NCI-H2196 (cell line): ENCODE measurements at regions not wholly inside any gene's neighbourhood (a gene's known extent, or its start where the extent isn't known, plus 50 kb on each side); places are given as distances from the start of the nearest gene placed in this dataset.
"Not testable (repeated sequence)": the region's sequence is repeated elsewhere in the genome, so short reads cannot be mapped to it uniquely, and the experiment has no call there.

Experiments used
- DNase-seq: peaks from one replicate; lab custom pipeline; 2025; ENCODE audit not compliant: unreplicated experiment; lab: John Stamatoyannopoulos, UW

DNA sequence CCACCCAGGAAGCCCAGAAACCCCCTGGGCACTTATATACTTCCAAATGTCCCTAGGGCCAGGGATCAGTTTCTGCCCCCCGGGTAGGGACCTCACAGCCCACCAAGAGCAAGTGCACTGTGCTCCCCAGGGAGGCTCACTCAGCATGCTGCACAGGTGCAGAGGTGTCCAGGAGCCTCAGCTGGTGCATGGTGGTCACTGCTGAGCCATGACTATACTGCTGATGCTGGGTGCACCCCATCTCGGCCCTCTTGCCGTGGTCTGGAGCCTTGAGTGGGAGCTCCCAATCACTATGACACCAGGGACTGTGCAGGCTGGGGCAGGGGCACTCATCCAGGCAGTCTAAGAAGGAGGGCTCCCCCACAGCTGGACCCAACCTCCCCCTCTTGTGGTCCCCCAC is 617.8 kb upstream of the RAB6C start:
- no peak for DNase-seq

DNA sequence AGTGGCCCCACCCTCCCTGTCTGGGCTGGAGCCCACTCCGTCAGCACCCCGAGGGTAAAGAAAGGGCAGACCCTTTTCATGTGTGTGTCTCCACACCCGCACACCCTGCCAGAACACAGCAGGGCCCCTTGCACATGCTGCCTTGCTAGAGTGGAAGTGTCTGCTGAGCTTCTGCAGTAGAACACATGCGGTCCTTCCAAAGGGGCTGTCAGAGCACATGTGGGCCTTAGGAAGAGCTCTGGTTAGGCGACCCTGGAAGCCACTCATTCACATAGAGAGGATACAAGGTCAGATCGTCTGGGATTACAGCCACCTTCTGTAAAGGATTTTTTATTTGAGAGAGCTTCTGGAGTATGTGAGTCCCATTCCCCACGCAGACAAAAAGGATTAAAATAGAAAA is 613.2 kb upstream of the RAB6C start:
- no peak for DNase-seq

DNA sequence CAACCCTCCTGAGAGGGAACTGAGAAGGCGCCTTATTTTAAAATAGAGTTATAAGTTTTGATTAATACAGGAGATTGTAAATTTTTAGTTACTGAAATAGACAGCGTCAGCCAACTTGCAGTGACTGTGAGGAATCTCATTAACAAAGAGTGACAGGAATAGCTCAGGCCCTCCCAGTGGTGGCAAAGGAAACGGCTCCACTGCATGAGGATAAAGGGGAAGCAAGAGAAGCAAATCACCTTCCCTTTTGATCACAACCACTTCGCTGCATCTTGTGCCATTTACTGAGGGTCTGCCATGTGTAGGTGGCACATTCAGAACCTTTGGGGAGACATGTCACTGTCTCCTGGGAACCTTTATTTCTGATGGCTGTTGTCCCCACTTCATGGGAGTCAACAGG is 612.4 kb upstream of the RAB6C start:
- no peak for DNase-seq

DNA sequence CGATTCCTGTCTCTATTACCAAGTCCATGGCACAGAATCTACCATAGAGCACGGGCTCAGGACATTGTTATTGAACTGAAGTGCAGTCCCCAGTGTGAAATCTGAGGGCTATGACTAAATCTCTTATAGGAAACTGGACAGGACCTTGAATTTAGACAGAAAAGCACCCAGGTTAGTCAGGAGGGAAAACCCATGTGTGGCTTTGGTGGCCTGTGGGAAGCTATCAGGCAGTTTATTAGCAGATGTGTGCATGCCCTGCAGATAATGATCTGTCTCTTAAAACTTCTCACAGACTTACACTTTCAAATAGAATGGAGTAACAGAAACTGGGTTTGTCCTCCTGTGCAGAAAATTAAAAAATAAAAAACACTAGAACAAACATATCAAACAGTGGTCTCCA is 610.0 kb upstream of the RAB6C start:
- no peak for DNase-seq

DNA sequence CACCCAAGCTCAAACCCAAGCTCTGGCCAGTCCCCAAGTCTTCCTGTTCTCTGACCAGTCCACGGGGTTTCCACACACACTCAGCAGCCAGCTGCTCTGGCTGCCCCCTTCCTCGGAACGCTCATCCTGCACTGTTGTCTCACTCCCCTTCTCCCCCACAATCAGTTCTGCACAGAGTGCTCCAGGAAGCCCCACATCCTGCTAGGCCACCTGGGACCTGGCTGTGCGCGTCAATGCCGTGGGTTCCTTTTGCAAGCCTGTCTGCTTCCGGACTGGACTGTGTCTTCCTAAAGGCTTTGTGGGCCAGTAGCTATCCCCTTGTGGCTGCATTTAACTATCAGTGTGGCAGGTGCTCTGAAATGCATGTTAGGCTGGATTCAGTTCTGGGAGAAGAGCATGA is 605.0 kb upstream of the RAB6C start:
- no peak for DNase-seq

DNA sequence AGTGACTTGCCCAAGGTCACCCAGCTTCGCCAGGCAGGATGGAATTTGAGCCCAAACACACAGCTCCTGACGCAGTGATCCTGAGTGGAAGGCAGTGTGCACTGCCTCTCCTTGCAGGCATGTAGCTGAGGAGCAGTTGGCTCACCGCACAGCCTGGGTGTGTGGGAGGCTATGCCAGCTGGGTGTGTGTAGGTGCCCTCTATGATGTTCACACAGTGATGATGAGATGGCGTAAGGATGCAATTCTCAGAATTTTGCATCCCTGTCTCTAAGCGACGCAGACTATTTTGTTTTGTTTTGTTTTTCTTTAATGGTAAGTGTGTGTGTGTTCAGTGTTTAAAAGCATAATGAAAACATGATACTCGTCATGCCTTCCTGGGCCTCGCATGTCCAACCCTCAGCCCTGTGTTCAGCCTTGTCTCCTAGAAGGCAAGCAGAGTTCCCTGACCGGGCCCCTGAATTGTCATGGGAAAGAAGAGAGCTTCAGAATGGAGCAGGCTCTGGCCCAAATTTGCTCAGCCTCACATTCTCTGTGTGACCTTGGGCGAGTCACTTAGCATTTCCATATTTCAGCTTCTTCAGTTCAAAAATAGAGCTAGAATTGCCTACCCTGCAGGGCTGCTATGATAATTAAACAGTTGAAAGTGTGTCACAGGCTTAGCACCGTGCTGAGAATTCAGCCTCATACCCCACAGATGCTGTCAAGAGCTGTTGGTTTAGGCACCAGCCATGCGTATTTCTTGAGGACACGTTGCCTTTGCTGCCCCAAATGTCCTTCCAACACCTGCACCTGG is 603.6 kb upstream of the RAB6C start:
- DNase-seq: no peak

DNA sequence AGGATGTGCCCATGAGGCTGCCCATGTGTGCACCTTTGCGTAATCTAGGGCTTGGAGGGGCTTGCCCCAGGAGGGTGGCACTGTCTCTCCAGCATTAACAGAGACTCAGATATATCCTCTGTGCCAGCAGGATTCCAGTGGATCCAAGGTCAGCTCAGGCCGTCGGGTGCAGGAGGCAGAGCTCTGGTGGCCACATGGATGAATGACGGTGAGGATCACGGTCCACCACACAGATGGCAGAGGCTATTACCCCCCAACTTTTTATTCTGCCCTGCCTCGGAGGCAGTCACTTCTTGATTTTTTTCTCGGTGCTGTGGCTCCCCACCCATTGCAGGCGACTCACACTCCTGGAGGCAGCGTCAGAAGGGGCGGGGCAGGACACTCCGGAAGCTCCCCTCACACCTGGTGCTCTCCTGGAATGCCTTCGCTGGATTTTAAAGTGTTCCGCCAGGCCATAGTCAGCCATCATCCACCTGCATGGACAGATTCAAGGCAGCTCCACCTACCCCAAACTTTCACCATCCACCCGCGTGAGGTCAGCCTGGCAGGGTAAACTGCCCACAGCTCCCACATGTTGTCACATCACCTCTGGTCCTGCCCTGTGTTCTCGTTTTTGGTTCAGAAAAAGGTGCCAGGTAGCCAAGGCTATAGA is 602.9 kb upstream of the RAB6C start:
- no peak for DNase-seq

DNA sequence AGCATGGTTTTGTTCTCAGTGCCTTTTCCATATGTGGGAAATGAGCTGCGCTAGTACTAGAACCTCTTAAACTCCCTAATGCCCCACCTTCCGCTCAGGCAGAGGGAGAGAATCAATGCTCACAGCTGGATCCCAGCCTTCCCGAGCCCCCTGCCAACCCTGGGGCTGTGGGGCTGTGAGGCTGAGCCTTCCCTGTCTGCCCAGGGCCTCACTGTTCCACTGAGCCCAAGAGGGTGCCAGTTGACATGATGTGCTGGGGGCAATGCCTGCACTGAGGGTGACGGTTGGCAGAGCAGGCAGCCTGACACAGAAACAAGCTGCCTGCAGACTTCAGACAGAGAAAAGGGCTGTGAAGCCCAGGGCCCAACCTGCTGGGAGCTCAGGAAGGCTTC is 602.4 kb upstream of the RAB6C start:
- no peak for DNase-seq

DNA sequence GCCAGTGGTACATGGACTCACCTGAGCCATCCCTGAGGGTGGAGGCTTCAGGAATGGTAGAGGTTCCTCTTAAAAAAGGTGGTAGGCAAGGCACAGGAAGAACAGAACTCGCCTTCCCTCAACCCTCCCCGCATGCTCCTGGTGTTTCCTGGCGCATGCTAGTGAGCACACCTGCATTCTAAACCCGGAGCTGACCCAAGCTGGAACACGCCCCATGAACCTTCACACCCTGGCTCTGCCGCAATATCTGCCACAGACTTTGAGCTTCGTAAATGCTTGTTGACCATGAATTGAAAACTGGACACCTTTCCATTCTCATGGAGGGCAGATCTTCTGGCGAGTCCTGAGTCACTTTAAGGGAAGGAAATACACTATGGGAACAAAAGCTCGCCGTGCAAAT is 601.3 kb upstream of the RAB6C start:
- DNase-seq: no peak

DNA sequence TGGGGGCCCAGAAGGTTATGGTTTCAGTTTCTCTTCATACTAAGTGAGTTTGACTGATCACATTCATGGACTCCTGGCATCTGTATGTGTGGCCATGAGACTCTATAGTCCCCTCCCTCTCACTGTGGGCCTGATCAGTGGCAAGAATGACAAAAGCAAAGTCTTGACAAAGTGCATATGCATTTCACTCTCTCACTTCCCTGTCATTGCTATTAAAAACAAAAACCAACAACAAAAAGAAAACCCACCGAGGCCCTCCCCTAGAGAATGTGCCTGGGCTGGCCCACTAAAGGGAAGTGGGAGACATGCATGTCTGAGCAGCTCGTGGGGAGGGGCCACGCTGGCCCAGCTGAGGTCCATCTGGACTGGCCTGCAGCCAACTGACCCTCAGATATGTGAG is 600.1 kb upstream of the RAB6C start:
- DNase-seq: no peak

DNA sequence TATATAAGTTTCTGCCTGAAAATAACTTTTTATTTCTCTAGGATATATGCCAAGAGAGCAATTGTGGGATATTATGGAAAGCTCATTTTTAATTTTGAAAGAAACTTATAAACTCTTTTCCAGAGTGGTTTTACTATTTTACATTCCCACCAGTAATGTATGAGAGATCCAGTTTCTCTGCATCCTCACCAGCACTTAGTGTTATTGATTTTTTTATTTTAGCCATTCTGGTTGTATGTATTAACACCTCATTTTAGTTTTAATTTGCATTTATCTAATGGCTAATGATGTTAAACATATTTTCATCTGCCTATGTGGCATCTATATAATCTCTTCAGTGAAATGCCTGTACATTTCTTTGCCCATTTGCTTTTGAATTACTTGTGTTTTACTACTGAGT is 597.7 kb upstream of the RAB6C start:
- no peak for DNase-seq

DNA sequence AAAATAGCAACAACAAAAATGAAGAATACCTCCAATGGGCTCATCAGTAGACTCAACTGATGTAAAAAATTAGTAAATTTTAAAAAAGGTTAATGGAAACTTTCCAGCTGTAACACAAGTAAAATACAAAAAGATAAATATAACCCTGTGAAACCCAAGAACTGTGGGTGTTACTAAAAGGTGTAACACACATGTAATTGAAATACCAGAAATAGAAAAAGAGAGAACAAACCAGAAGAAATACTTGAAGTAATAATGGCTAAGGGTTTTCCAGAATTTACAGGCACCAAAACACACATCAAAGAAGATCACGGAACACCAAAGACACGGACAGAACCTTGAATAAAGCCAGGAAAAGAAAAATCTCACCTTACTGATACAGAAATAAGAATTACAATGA is 590.6 kb upstream of the RAB6C start:
- no peak for DNase-seq

DNA sequence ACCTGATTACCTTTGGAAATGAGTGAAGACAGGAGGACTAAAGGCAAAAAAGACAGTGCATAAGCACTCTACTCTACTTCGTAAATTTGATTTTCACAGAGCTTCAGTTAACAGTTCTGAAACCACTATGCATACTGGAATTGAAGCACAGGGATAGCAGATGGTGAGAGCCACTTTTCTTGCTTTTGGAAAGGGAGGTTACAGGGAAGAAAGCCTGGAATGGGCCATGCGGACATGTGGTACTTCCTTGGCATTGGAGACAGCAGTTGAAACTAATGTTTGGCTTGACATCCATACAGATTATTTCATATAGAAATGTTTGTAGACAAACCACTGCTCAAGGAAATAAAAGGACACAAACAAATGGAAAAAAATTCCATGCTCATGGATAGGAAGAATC is 585.6 kb upstream of the RAB6C start:
- no peak for DNase-seq

DNA sequence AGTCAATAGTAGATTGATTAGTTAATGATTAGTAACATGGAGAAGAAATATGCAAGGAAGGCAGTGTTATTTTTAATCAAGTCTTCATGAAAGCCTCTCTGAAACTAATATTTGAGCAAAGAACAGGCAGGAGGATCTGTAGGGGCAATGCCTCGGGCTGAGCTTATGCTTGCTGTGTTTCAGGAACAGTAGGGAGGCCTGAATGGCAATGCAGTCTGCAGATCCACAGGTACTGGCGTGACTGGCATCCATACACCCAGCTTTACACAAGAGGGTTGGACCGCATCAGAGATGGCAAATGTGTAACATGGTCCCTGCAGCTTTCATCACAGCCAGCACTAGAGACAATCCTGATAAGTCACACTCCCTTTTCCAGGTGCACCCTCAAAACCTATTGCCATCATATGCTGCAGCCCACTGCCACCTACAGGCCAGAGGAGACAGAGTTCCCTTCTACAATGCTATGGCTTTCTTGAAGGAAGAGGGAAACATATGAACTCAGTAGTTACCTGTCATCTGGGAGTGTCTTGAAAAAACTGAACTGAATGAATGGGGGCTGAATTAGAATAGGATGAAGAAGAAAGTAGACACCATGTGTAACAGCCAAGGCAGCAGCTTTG is 582.4 kb upstream of the RAB6C start:
- DNase-seq: peak; percentile 5

DNA sequence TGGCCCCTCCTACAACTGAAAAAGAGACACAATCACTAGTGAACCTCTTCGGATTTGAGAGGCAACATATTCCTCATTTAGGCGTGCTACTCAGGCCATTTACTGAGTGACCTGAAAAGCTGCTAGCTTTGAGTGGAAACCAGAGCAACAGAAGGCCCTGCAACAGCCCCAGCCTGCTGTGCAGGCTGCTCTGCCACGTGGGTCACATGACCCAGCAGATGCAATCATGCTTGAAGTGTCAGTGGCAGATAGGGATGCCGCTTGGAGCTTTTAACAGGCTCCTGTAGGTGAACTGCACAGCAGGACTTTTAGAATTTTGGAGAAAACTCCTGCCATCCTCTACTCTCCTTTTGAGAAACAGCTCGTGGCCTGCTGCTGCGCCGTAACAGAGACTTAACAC is 578.6 kb upstream of the RAB6C start:
- DNase-seq: no peak

DNA sequence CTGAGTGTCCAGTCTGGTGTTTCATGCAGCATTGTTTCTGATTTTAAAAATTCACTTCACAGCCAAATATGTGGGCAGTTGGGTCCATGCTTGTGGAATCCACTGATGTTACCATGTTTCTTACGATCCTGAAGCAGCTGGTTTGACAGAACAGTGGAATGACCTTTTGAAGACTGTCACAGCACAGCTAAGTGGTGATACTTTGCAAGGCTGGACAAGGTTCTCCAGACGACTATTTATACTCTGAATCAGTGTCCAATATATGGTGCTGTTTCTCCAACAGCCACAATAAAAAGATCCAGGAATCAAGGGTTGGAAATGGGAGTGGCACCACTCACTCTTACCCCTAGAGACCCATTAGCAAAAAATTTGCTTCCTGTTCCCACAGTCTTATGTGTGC is 577.4 kb upstream of the RAB6C start:
- DNase-seq: no peak

DNA sequence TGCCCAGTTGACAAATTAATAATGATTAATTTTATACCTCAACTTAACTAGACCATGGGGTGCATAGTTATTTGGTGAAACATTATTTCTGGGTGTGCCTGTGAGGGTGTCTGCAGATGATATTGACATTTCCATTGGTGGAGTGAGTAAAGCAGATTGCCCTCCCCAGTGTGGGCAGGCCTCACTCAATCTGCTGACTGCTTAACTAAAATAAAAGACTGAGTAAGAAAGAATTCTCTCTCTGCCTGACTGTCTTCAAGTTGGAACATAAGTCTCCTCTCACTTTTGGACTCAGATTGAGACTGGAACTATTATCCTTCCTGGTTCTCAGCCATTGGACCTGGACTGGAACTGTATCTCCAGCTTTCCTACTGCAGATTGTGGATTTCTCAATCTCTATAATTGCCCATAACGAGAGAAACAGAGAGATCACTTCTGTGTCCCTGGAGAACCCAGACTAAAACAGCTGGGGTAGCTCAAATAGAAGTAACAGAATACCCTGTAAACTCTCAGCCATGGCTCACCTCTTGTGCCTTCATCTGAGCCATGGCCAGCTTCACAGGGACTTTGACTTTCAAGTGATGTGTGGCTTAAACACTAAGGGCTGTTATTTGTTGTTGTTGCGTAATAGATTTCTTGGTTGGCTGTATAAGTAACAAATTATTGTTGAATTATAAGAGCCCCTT is 575.3 kb upstream of the RAB6C start:
- no peak for DNase-seq

DNA sequence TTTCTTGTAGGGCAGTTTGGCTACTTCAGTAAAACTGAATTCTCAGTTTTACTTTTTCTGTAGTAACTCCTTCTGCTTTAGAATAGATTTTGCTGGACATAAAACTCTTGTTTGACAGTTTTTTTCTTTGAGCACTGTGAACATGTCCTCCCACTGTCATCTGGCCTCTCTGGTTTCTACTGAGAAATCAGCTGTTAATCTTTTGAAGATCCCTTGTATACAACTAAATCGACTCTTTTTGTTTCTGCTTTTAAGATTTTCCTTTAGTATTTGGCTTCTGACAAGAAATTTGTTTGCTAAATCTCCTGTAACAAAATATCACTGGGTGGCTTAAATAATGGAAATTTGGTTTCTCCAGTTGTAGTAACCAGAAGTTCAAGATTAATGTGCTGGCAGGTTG is 570.9 kb upstream of the RAB6C start:
- DNase-seq: no peak

DNA sequence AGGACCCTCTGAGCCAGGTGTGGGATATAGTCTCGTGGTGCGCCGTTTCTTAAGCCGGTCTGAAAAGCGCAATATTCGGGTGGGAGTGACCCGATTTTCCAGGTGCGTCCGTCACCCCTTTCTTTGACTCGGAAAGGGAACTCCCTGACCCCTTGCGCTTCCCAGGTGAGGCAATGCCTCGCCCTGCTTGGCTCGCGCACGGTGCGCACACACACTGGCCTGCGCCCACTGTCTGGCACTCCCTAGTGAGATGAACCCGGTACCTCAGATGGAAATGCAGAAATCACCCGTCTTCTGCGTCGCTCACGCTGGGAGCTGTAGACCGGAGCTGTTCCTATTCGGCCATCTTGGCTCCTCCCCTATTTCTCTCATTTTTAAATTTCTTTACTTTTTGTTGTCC is 562.4 kb upstream of the RAB6C start:
- DNase-seq: not testable (repeated sequence)

DNA sequence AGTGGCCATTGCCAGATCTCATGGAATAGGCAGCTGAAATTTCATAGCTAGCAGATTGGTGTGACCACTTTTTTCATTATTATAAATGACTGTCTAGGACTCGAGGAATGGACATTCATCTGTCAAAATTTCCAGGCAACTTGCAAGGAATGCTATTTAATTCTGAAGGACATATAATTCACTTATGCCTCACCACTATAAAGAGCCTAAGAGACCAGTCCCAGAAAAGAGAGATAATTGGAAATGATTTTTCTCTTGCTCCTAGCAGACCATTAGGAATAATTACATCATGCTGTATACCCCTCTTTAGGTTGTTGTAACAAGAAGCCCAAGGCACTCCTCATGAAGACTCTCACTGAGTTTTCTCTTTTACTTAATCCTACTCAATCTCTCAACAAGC is 557.4 kb upstream of the RAB6C start:
- DNase-seq: no peak

DNA sequence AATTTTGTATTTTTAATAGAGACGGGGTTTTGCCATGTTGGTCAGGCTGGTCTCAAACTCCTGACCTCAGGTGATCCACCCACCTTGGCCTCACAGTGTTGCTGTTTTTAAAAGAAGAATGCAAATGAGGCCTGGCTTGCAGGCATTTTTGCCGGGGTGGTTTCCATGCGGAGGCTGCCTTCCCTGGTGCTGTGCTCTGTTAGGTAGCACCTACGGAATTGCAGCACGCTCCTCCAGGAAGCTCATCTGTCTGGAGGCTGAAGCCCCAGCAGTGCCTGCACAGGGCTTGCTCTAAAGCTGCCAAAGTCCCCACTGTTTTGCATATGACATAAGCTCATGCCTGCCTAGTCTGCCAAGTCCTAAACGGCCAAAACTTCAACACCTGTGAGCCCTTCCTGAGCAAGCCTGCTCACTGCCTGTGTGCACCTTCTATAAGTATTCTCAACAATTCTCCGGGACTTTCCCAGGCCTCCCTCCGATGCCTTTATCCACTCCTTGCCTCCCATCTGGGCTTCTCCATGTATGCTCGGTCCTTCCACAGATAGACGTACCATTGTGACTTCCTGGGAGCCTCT is 551.3 kb upstream of the RAB6C start:
- DNase-seq: no peak

DNA sequence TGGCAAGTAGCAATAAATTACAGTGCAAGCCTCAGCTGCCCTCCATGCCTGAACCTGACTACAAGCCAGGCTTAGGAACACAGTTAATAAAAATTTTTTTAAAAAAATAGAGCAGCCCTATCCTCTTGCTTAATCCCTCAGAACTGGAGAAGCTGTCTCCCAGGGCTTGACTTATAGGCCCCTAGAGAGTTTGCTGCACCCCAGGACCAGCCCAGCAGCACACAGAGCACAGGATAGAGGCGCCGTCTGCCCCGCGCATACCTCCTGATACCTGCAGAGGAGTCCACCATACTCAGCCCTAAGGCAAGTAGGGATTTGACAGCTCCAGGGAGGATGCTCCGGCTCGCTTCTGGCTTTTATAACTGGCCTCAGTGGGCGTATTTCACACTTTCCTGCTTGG is 548.6 kb upstream of the RAB6C start:
- no peak for DNase-seq
